Tibial artery (tissue), 4 donors: ENCODE measurements at regions not wholly inside any gene's neighbourhood (a gene's known extent, or its start where the extent isn't known, plus 50 kb on each side); places are given as distances from the start of the nearest gene placed in this dataset.
"Not testable (repeated sequence)": the region's sequence is repeated elsewhere in the genome, so short reads cannot be mapped to it uniquely, and the experiment has no call there.

ENCODE experiments used
- DNase-seq, 2 donors: peaks; one replicate each; pipeline ENCODE4 v3.0.0-alpha.2; 2019
- H3K27ac ChIP-seq, 2 donors: fragments of 200-600 bp; sonication (generic) in 1 of 2; 1 replicate in 1 of 2; 2 replicates in 1 of 2; pipeline ENCODE4 v1.5.1; 2018 to 2019; ENCODE audit warnings: mild to moderate bottlenecking in 1 of 2
- H3K27me3 ChIP-seq, 2 donors: fragments of 200-600 bp; sonication (generic) in 1 of 2; one replicate each; pipeline versions ENCODE4 v1.5.1 to v1.6.0; 2016 to 2019
- H3K36me3 ChIP-seq, 3 donors: fragments of 200-600 bp; sonication (generic) in 2 of 3; one replicate each; pipeline ENCODE4 v1.5.1; 2016 to 2019; ENCODE audit warnings: mild to moderate bottlenecking in 2 of 3
- H3K4me1 ChIP-seq, 4 donors: fragments of 200-600 bp; sonication (generic) in 2 of 4; 1 replicate in 3 of 4; 2 replicates in 1 of 4; pipeline ENCODE4 v1.5.1; 2016 to 2019
- H3K4me3 ChIP-seq, 2 donors: fragments of 200-600 bp; sonication (generic) in 1 of 2; 1 replicate in 1 of 2; 2 replicates in 1 of 2; pipeline ENCODE4 v1.5.1; 2018 to 2019; ENCODE audit warnings: mild to moderate bottlenecking in 2 of 2
- H3K9me3 ChIP-seq, 3 donors: fragments of 200-600 bp; sonication (generic) in 1 of 3; one replicate each; pipeline ENCODE4 v1.5.1; 2016 to 2019
- CTCF ChIP-seq, 2 experiments: fragments of 200-600 bp in 1 of 2; fragments of 450-650 bp in 1 of 2; IDR thresholded peaks; one replicate each; pipeline ENCODE4 v1.5.1; 2017 to 2019; ENCODE audit warnings: antibody characterized with exemption in 2 of 2, mild to moderate bottlenecking in 1 of 2, moderate library complexity in 1 of 2
- intact Hi-C: fragments of 100-400 bp; cut with DNase I; formaldehyde crosslinking; loops from one replicate; pipeline ENCODE4 v1.15.0; 2023; ENCODE audit warnings: low total_unique reads

- Histone ChIP-seq H3K9me3 (no peaks in the 10 kb centered on the region), H3K36me3 (peaks cover 5 to 18% (median 5%) of the 10 kb centered on the region in 3 donors), H3K4me3 (no peak overlapping the region), H3K27me3 (no peaks in the 10 kb centered on the region), H3K27ac (no peak overlapping the region), H3K4me1 (peaks cover 0 to 31% (median 21%) of the 10 kb centered on the region in 4 donors)
- no peak for DNase-seq
- TF ChIP-seq CTCF (IDR thresholded peaks at IDR 0.05): no peak
- intact Hi-C loops: no loop called here
Observed at GRCh38 chr16:31718998-31719397, 154.6 kb upstream of the ZNF267 start.

- Histone ChIP-seq H3K27ac (no peak overlapping the region), H3K9me3 (peaks cover 0 to 20% (median 0%) of the 10 kb centered on the region in 3 donors), H3K36me3 (peaks cover 27 to 60% (median 51%) of the 10 kb centered on the region in 3 donors), H3K4me1 (no peaks in the 10 kb centered on the region), H3K27me3 (no peaks in the 10 kb centered on the region), H3K4me3 (no peak overlapping the region)
- intact Hi-C loops: no loop called here
- no peak for TF ChIP-seq CTCF (IDR thresholded peaks at IDR 0.05)
- no peak for DNase-seq
Observed at GRCh38 chr16:31727553-31727952, 146.1 kb upstream of the ZNF267 start.

- H3K4me3 ChIP-seq: no peak overlapping the region
- H3K27ac ChIP-seq: no peak overlapping the region
- peaks cover 33 to 76% (median 52%) of the 10 kb centered on the region in 3 donors for H3K36me3 ChIP-seq
- TF ChIP-seq CTCF (IDR thresholded peaks at IDR 0.05): no peak
- no peak for DNase-seq
- H3K4me1 ChIP-seq: no peaks in the 10 kb centered on the region
- H3K9me3 ChIP-seq: peaks cover 2 to 45% (median 13%) of the 10 kb centered on the region in 3 donors
- intact Hi-C loops: no loop called here
- no peaks in the 10 kb centered on the region for H3K27me3 ChIP-seq
Observed at GRCh38 chr16:31734265-31734664, 139.3 kb upstream of the ZNF267 start.

GRCh38 chr16:31745098-31745497 is 128.5 kb upstream of the ZNF267 start:
- intact Hi-C loops, H3K4me1 ChIP-seq, DNase-seq, H3K4me3 ChIP-seq, H3K27me3 ChIP-seq, H3K27ac ChIP-seq: not testable (repeated sequence)
- H3K9me3 ChIP-seq: peaks cover 15 to 95% (median 50%) of the 10 kb centered on the region in 3 donors
- peaks cover 51 to 85% (median 71%) of the 10 kb centered on the region in 3 donors for H3K36me3 ChIP-seq

GRCh38 chr16:31745900-31746299 is 127.7 kb upstream of the ZNF267 start:
- intact Hi-C loops: no loop called here
- Histone ChIP-seq H3K9me3 (peaks cover 15 to 97% (median 58%) of the 10 kb centered on the region in 3 donors), H3K36me3 (peaks cover 50 to 86% (median 72%) of the 10 kb centered on the region in 3 donors)

More at GRCh38 chr16:31745900-31746299, 127.7 kb upstream of the ZNF267 start:
- H3K27me3 ChIP-seq: no peaks in the 10 kb centered on the region
- no peak overlapping the region for H3K27ac ChIP-seq
- no peaks in the 10 kb centered on the region for H3K4me1 ChIP-seq
- no peak for TF ChIP-seq CTCF (IDR thresholded peaks at IDR 0.05)
- H3K4me3 ChIP-seq: no peak overlapping the region
- DNase-seq: no peak
